GM19397 (cell line): ENCODE measurements at regions not wholly inside any gene's neighbourhood (a gene's known extent, or its start where the extent isn't known, plus 50 kb on each side); places are given as distances from the start of the nearest gene placed in this dataset.

Experiments
- ATAC-seq: cut with Tn5 transposase; IDR thresholded peaks from one replicate; pipeline ENCODE4 v1.9.1; 2021; ENCODE audit warnings: mild to moderate bottlenecking, moderate library complexity; ENCODE audit not compliant: unreplicated experiment

DNA sequence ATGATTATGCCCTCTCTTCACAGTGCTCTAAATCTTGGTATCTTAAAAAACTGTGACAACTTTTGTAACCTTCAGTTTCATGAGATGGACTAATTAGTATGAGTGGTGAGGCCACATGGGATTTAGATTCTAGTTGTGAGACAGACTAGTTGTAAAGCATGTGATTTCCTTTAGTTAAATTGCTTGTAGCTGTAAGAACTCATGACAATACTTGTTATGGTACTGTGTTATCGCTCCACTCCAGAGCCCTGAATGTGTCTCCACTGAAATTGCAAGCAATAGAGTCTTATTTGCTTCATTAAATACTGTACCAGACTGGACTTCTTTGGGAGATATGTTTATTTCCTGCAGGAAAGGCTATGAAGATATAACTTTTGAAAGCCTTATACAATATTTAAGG is 1198.3 kb upstream of the CDH6 start:
- no peak for ATAC-seq

- ATAC-seq = no peak
These were observed 1199.0 kb upstream of the CDH6 start for GRCh38 chr5:29994519-29994918.

- no peak for ATAC-seq
These were observed 1200.2 kb upstream of the CDH6 start for GRCh38 chr5:29993286-29993685.

- no peak for ATAC-seq
These were observed 1201.2 kb upstream of the CDH6 start for GRCh38 chr5:29992248-29992647.

- no peak for ATAC-seq
These were observed 1202.8 kb upstream of the CDH6 start for GRCh38 chr5:29990681-29991080.

DNA sequence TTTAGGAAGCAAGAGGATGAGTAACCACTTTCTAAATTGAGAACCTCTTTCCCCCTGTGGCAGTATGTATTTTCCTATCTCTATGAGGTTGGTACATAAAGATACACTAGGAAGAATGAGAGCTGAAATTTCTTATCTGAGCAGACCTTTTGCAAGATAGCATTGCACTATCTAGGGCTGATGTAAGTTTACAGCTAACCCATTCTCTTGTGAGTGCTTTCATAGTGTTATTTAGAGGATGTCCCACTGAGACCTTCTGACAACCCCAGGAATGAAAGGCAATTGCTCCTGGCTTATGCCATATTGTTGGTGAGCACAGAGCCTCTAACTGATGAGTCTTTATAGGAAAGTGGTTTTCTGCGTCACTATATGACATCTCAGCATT is 1209.3 kb upstream of the CDH6 start:
- ATAC-seq = no peak

GRCh38 chr5:29983528-29984155 is 1209.8 kb upstream of the CDH6 start:
- ATAC-seq = no peak

DNA sequence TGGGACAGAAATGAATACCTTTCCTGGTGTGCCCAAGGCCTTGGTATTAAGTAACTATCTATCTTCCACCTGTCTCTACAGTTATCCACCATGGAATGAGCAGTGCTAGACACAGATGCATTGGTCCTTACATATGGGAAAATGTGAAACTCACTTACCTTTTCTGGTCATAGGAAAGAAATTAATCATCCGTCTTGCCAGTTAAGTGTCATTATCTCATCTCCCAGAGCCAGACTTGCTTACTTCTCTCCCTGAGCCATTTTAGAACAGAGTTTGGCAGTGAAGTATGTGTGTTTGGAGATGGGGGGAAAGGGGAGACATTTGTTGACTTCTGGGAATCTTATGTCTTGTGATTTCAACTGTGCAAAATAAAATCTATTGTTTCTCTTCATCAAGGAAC is 1211.0 kb upstream of the CDH6 start:
- no peak for ATAC-seq

DNA sequence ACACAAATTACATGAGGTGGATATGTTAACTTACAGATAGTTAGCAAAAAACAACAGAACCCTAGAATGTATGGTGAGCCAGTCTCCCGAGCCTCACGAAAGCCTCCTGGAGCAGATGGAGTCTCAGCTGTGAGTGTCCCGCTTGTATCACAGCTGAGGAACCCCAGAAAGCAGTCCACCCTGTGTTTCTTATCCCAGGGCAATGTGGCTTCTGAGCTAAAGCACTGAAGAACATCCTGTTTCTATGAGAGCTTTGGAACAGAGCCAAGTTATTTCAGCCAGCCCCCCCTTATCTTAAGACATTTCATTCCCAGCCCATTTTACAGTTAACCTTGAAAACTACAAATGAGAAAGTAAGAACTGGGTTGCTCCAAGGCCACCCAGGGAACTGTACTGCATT is 1220.9 kb upstream of the CDH6 start:
- no peak for ATAC-seq

DNA sequence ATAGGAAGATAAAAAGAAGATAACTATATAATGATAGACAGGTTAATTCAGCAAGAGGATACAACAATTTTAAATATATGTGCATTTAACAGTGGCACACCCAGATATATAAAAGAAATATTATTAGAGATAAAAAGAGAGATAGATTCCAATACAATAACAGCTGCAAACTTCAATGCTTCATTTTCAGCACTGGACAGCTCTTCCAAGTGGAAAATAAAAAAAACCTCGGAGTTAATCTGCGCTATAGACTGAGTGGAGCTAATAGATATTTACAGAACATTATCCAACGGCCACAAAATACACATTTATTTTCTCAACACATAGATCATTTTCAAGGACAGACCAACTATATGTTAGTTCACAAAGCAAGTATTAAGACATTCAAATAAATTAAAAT is 1229.5 kb upstream of the CDH6 start:
- no peak for ATAC-seq

GRCh38 chr5:29960323-29960722 is 1233.2 kb upstream of the CDH6 start:
- no peak for ATAC-seq

- ATAC-seq = no peak
These were observed 1242.9 kb upstream of the CDH6 start for GRCh38 chr5:29950416-29951145.

DNA sequence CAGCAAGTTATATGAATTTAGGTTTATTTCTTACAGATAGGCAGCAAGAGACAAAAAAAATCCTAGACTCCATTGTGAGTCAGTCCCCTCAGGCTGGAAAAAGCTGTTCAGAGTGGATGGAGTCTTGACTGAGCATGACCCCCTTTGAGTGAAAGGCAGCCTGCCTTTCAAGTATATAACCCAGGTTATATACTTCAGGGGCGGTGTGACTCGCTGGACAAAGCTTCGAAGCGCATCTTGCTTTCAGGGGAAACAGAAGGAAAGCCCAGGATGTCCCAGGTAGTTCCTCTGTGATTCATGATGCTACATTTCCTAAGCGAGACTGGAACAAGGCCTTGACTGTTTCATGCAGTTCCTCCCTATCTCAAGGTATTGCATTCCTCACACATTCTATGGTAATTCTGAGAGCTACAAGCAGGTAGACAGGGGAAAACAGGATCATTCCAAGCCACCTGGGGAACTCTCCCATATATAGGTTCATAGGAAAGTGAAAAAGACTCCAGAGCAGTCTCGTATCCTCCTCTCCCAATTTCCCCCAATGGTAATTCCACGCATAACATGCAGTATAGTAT is 1244.1 kb upstream of the CDH6 start:
- no peak for ATAC-seq

- no peak for ATAC-seq
These were observed 1249.2 kb upstream of the CDH6 start for GRCh38 chr5:29944327-29944726.

DNA sequence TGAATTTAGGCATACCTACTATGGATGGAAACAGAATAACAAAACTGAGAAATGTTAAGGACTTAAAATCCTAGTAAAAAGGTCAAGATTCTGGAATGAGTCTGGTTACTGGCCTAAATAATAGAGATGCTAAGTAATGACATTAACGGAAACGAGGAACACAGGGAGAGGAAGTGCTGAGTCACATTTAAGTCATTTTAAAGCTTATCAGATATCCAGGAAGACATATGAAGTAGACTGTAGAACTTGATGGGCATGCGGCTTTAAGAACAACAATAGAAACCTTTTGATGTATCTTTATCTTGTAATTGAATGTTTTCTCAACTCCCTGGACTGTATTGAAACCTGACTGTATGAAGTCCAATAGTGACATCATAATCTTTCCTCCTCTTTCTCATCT is 1251.4 kb upstream of the CDH6 start:
- ATAC-seq = no peak

GRCh38 chr5:29939988-29940387 is 1253.5 kb upstream of the CDH6 start:
- ATAC-seq = no peak

DNA sequence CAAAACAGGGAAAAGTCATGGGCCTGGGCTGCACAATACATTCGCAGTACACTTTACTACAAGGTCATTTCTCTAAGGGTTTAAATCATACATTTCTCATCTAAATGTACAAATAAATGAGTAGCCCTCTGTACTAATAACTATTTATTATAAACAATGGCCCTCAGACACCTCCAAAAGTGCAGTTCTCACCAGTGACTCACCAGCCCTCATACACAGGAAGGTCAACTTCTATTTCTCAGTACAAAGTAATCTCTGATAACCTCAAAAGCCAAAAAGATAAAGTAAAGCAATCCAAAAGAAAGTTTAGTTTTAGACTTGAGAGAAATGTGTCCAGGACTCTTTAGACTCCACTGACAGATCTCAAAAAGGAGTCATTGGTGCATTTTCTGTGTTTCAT is 1258.1 kb upstream of the CDH6 start:
- ATAC-seq = no peak

DNA sequence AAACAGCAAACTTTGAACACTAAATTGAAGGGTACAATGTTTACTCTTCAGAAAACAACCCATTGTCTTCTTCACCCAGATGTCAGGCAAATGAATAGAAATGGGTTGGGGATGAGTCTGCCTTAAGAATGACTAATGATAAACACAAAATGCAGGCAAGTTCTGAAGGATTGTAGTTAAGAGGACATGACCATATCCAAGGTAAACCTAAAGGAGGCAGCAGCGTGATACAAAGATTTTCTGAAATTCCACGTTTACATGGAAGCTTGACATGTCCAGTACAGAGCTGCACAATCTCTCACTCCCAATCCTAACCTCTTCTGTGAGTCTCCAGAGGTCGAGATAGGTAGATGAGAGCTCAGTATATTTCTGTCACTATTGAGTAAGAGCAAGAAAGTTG is 1263.2 kb upstream of the CDH6 start:
- ATAC-seq = no peak

DNA sequence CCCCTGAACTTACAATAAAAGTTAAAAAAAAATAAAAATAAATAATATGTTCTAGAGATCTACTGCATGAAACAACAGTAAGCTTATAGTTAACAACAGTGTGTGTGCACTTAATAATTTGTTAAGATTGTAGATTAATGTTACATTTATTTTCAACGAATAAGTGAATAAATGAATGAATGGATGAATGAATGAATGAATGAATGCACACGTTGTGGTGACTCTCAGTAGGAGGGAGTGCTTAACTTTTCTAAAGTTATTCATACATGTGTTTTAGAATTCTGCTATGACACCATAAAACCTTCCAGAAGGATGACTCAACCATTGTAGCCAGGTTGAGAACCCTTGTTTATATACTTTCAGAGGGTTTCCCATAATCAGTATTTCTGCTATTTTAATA is 1269.4 kb upstream of the CDH6 start:
- no peak for ATAC-seq

DNA sequence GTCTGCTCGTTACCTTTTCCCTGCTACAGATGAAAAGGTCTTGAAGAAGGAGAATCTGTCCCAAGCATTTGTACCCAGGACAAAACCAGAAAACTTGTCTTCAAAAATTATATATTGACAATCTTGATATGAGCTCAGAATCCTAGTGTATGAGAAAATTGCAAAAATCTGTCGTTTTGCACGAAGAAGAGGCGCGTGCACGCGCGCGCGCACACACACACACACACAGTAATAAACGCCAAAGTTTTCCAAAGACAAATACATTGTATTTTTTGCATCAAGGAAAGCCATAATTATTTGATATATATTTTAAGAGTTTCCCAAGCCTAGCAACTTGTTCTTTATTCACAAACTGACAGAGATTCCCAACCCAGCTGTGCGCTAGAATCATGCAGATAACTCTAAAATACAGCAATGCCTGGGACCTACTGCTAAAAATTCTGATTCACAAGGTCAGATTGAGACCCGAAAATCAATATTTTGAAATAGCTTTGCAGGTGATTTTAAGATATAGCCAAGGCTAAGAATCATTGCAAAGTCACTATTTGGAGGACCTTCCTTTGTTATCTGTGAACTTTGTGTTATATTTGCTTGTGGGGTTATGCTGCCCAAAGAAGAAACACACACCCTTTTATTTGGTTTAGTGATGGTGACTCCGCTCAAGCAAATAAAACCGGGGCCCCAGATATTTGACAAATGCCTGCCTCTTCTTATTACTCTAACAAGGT is 1287.7 kb upstream of the CDH6 start:
- no peak for ATAC-seq

- no peak for ATAC-seq
These were observed 1290.6 kb upstream of the CDH6 start for GRCh38 chr5:29902859-29903258.

GRCh38 chr5:29899583-29899982 is 1293.9 kb upstream of the CDH6 start:
- no peak for ATAC-seq
